ENCODE measurements at regions not wholly inside any gene's neighbourhood (a gene's known extent, or its start where the extent isn't known, plus 50 kb on each side); places are given as distances from the start of the nearest gene placed in this dataset.
"Not testable (repeated sequence)": the region's sequence is repeated elsewhere in the genome, so short reads cannot be mapped to it uniquely, and the experiment has no call there.

DNA sequence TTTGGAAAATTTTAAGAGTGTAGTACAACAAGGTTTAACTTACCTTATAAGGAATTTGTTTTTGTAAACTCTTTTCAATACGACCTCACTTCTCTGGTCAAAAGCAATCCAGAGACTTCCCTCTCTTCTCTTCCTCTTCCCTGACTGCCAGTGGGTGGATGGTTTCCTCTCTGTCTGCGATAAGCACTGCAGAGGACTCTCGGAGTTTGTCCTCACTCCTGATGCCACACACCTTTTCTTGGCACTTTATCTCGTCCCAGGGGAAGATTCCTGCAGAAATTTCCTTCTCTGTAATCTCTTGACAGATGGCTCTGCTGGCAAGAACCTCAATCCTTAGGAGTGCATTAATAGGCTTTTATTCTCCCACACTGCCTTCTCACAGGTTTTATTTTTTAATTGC is 641.6 kb downstream of the NR2F1-AS1 start:
- H3K27me3 ChIP-seq (ENCODE audit: insufficient read depth, poor library complexity, severe bottlenecking), result no peaks in the 10 kb centered on the region
- no peak for DNase-seq (ENCODE audit: low read depth in 1 of 2, low spot score in 1 of 2)
- no peak for TF ChIP-seq GABPA (IDR thresholded peaks at IDR 0.05; ENCODE audit: low read depth)
- TF ChIP-seq, protein P1, sequence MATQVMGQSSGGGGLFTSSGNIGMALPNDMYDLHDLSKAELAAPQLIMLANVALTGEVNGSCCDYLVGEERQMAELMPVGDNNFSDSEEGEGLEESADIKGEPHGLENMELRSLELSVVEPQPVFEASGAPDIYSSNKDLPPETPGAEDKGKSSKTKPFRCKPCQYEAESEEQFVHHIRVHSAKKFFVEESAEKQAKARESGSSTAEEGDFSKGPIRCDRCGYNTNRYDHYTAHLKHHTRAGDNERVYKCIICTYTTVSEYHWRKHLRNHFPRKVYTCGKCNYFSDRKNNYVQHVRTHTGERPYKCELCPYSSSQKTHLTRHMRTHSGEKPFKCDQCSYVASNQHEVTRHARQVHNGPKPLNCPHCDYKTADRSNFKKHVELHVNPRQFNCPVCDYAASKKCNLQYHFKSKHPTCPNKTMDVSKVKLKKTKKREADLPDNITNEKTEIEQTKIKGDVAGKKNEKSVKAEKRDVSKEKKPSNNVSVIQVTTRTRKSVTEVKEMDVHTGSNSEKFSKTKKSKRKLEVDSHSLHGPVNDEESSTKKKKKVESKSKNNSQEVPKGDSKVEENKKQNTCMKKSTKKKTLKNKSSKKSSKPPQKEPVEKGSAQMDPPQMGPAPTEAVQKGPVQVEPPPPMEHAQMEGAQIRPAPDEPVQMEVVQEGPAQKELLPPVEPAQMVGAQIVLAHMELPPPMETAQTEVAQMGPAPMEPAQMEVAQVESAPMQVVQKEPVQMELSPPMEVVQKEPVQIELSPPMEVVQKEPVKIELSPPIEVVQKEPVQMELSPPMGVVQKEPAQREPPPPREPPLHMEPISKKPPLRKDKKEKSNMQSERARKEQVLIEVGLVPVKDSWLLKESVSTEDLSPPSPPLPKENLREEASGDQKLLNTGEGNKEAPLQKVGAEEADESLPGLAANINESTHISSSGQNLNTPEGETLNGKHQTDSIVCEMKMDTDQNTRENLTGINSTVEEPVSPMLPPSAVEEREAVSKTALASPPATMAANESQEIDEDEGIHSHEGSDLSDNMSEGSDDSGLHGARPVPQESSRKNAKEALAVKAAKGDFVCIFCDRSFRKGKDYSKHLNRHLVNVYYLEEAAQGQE (IDR thresholded peaks at IDR 0.05; ENCODE audit: insufficient replicate concordance, low read depth), result no peak
- TF ChIP-seq, protein P2, sequence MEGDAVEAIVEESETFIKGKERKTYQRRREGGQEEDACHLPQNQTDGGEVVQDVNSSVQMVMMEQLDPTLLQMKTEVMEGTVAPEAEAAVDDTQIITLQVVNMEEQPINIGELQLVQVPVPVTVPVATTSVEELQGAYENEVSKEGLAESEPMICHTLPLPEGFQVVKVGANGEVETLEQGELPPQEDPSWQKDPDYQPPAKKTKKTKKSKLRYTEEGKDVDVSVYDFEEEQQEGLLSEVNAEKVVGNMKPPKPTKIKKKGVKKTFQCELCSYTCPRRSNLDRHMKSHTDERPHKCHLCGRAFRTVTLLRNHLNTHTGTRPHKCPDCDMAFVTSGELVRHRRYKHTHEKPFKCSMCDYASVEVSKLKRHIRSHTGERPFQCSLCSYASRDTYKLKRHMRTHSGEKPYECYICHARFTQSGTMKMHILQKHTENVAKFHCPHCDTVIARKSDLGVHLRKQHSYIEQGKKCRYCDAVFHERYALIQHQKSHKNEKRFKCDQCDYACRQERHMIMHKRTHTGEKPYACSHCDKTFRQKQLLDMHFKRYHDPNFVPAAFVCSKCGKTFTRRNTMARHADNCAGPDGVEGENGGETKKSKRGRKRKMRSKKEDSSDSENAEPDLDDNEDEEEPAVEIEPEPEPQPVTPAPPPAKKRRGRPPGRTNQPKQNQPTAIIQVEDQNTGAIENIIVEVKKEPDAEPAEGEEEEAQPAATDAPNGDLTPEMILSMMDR (IDR thresholded peaks at IDR 0.05; ENCODE audit: insufficient read depth, low read length), result no peak
- no peak for TF ChIP-seq POLR2AphosphoS5 (IDR thresholded peaks at IDR 0.05; ENCODE audit: low read depth)
- TF ChIP-seq SPI1 (IDR thresholded peaks at IDR 0.05; ENCODE audit: borderline replicate concordance, low read depth), result no peak
- H3K27ac ChIP-seq (replicated peaks), result no peak overlapping the region
- H3K4me3 ChIP-seq (replicated peaks; ENCODE audit: insufficient read depth, low read length), result no peak overlapping the region

DNA sequence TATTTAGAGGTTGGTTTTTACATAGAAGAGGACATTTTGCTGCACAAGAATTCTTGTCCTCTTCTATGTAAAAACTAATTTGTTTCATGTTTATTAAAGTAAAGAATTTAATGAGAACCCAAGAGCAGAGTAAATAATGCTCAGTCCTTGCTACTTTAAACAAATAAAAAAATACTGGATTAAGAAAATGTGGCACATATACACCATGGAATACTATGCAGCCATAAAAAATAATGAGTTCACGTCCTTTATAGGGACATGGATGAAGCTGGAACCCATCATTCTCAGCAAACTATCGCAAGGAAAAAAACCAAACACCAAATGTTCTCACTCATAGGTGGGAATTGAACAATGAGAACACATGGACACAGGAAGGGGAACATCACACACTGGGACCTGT is 643.6 kb downstream of the NR2F1-AS1 start:
- not testable (repeated sequence) for DNase-seq (ENCODE audit: low read depth in 1 of 2, low spot score in 1 of 2)

DNA sequence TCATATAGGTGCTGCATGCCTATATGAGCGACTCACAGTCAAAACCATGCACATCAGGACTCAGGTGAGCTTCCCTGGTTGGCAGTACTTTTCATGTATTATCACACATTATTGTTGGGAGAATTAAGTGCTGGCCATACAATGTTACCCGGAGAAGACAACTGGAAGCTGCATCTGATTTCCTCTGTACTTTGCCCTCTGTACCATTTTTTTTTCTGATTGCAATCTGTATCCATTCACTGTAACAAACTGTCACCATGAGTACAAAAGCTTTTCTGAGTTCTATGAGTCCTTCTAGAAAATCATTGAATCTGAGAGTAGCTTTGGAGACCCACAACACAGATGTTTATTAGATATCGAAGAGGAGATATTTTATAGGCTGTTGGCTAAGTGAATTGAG is 651.0 kb downstream of the NR2F1-AS1 start:
- H3K27me3 ChIP-seq (ENCODE audit: insufficient read depth, poor library complexity, severe bottlenecking), result no peaks in the 10 kb centered on the region
- DNase-seq (ENCODE audit: low read depth in 1 of 2, low spot score in 1 of 2), result no peak
- H3K27ac ChIP-seq (replicated peaks), result no peak overlapping the region
- H3K4me3 ChIP-seq (replicated peaks; ENCODE audit: insufficient read depth, low read length), result no peak overlapping the region
- TF ChIP-seq, protein P2 (IDR thresholded peaks at IDR 0.05; ENCODE audit: insufficient read depth, low read length), result no peak
- TF ChIP-seq GABPA (IDR thresholded peaks at IDR 0.05; ENCODE audit: low read depth) (no peak), POLR2AphosphoS5 (IDR thresholded peaks at IDR 0.05; ENCODE audit: low read depth) (no peak), SPI1 (IDR thresholded peaks at IDR 0.05; ENCODE audit: borderline replicate concordance, low read depth) (no peak)
- TF ChIP-seq, protein P1 (IDR thresholded peaks at IDR 0.05; ENCODE audit: insufficient replicate concordance, low read depth), result no peak

More for the DNA sequence above, 643.6 kb downstream of the NR2F1-AS1 start:
- H3K4me3 ChIP-seq (replicated peaks; ENCODE audit: insufficient read depth, low read length); H3K27ac ChIP-seq (replicated peaks); H3K27me3 ChIP-seq (ENCODE audit: insufficient read depth, poor library complexity, severe bottlenecking): not testable (repeated sequence)

DNA sequence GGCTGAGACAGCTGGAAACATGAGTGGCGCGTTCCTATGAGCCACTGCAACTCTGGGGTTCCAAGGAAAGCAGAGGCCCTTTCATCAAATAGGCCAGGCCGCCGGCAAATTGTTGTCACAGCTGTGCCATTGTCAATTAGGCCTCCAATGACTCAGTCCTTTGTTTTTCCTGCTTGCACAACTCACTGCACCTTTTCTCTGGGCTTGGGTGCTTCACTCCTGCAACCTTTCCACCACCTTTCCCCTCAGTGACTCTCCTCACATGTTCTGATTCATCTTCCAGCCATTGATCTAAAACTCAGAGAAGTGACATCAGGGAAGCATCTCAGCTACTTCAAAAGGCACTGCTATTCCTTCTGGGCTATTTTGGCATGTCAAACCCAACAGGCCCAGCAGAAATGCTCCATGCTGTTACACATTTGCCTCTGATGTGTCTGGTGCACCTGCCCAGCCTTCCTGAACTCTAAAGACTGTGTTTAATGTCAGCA is 653.7 kb downstream of the NR2F1-AS1 start:
- no peaks in the 10 kb centered on the region for H3K27me3 ChIP-seq (ENCODE audit: insufficient read depth, poor library complexity, severe bottlenecking)
- TF ChIP-seq POLR2AphosphoS5 (IDR thresholded peaks at IDR 0.05; ENCODE audit: low read depth) (no peak), GABPA (IDR thresholded peaks at IDR 0.05; ENCODE audit: low read depth) (no peak), SPI1 (IDR thresholded peaks at IDR 0.05; ENCODE audit: borderline replicate concordance, low read depth) (no peak)
- TF ChIP-seq, protein P1 (IDR thresholded peaks at IDR 0.05; ENCODE audit: insufficient replicate concordance, low read depth), result no peak
- TF ChIP-seq, protein P2 (IDR thresholded peaks at IDR 0.05; ENCODE audit: insufficient read depth, low read length), result no peak
- no peak for DNase-seq (ENCODE audit: low read depth in 1 of 2, low spot score in 1 of 2)
- no peak overlapping the region for H3K27ac ChIP-seq (replicated peaks)
- H3K4me3 ChIP-seq (replicated peaks; ENCODE audit: insufficient read depth, low read length), result no peak overlapping the region

Measured in HL-60 (cell line).